ENCODE measurements at regions not wholly inside any gene's neighbourhood (a gene's known extent, or its start where the extent isn't known, plus 50 kb on each side); places are given as distances from the start of the nearest gene placed in this dataset.

DNA sequence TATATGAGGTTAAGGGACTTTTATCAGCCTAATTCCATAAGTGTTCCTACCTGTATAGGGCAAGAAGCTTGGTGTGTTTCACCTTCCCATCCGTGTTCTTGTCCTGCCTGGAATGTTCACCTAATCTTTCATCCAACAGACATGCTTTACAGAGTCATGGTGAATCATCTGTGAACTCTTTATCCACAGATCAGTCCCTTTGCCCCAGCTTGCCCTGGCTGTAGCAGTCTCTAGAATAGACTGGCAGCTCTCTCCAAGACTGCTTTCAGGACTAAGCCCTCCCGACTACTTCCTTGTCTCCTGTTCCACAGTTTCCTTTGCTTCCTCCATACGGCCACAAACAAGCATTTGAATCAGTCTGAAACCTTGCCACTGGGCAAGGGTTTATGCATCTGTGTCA lies 177.9 kb upstream of the IL15 start:
- Histone ChIP-seq H3K27me3 (ENCODE audit: control insufficient read depth in 2 of 2, insufficient read depth in 2 of 2, low read length in 2 of 2) (no peaks in the 10 kb centered on the region), H3K79me2 (ENCODE audit: control insufficient read depth, insufficient read depth, low read length) (no peaks in the 10 kb centered on the region; the same call in 2 of the 3 replicates), H3K36me3 (ENCODE audit: control insufficient read depth, insufficient read depth, low read length) (no peaks in the 10 kb centered on the region), H2AFZ (ENCODE audit: low read depth, low read length) (no peak overlapping the region), H3K4me2 (ENCODE audit: insufficient read depth, low read length) (no peak overlapping the region), H3K9me3 (replicated peaks; ENCODE audit: control insufficient read depth, insufficient read depth, low read depth, low read length) (no peaks in the 10 kb centered on the region; the same call in 1 of the 2 replicates), H3K27ac (ENCODE audit: extremely low read depth, low read depth, low read length) (no peak overlapping the region), H4K20me1 (replicated peaks; ENCODE audit: control insufficient read depth, insufficient read depth, low read length) (no peaks in the 10 kb centered on the region), H3K4me3 (no peak overlapping the region), H3K9me1 (ENCODE audit: control insufficient read depth, insufficient read depth, low read length) (no peaks in the 10 kb centered on the region), H3K4me1 (replicated peaks in 1 of 2; ENCODE audit: control insufficient read depth in 2 of 2, insufficient read depth in 2 of 2, low read length in 2 of 2) (no peaks in the 10 kb centered on the region), H3K9ac (ENCODE audit: insufficient read depth in 1 of 2, low read depth in 2 of 2, low read length in 2 of 2) (no peak overlapping the region)
- BruUV-seq (replicated peaks), result no TSS peak
- FAIRE-seq (no peak), DNase-seq (ENCODE audit: extremely low read depth in 1 of 4, low spot score in 3 of 4) (no peak), ATAC-seq (no peak)
- ChIA-PET CTCF (ENCODE audit: low intra/inter-chr PET ratio) (no interaction called here), POLR2A (no interaction called here)
- 0% methylated on average over 3 of the region's 3 CpGs for WGBS (ENCODE audit: insufficient coverage, low coverage, missing lambda C conversion rate)
- intact Hi-C loops (cut with micrococcal nuclease), result no loop called here
- in situ Hi-C loops (cut with MboI), result no loop called here
- no peak for TF ChIP-seq LCOR (CRISPR knock-in tag; IDR thresholded peaks at IDR 0.05)
- no peak for TF ChIP-seq LEF1 (IDR thresholded peaks at IDR 0.05)
- no peak for TF ChIP-seq TAF7 (tag; IDR thresholded peaks at IDR 0.05)
- TF ChIP-seq, protein P1, sequence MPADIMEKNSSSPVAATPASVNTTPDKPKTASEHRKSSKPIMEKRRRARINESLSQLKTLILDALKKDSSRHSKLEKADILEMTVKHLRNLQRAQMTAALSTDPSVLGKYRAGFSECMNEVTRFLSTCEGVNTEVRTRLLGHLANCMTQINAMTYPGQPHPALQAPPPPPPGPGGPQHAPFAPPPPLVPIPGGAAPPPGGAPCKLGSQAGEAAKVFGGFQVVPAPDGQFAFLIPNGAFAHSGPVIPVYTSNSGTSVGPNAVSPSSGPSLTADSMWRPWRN (IDR thresholded peaks at IDR 0.05; ENCODE audit: low read depth), result no peak

DNA sequence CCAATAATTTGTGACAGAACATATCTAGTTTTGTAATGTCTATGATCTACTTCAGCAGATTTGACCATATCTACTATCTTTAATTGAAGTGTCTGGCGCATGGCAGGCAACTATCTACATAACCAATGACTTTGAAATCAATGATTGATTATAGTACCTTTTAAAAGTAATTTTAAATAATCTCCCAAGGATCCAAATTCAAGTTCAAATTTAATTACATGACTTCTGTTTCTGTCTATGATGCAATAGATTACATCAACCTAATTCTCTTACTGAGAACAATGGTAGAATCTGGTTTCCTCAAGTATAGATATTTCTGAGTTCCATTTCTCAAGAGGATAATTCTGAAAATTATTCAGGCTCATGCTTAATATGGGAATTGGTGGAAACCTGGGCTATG lies 177.4 kb upstream of the IL15 start:
- H3K9me1 ChIP-seq (ENCODE audit: control insufficient read depth, insufficient read depth, low read length), result no peaks in the 10 kb centered on the region
- intact Hi-C loops (cut with micrococcal nuclease) (no loop called here), in situ Hi-C loops (cut with MboI) (no loop called here)
- WGBS (ENCODE audit: insufficient coverage, low coverage, missing lambda C conversion rate), result 0% methylated on average over 1 of the region's 1 CpG
- H3K27ac ChIP-seq (ENCODE audit: extremely low read depth, low read depth, low read length), result no peak overlapping the region
- no peaks in the 10 kb centered on the region; the same call in 1 of the 2 replicates for H3K9me3 ChIP-seq (replicated peaks; ENCODE audit: control insufficient read depth, insufficient read depth, low read depth, low read length)
- no peak overlapping the region for H2AFZ ChIP-seq (ENCODE audit: low read depth, low read length)
- TF ChIP-seq POLR2AphosphoS5 (IDR thresholded peaks at IDR 0.05; ENCODE audit: control insufficient read depth, insufficient read depth, low read depth, low read length) (no peak), NFRKB (IDR thresholded peaks at IDR 0.05; ENCODE audit: low read depth) (no peak), NFIC (IDR thresholded peaks at IDR 0.05) (no peak), CCNT2 (IDR thresholded peaks at IDR 0.05; ENCODE audit: borderline replicate concordance, extremely low read depth, insufficient read length, low read depth, low read length) (no peak), KLF13 (tag; IDR thresholded peaks at IDR 0.05; ENCODE audit: borderline replicate concordance, low read depth) (no peak), TCF7L2 (IDR thresholded peaks at IDR 0.05; ENCODE audit: low read depth, low read length) (no peak), CEBPG (CRISPR knock-in tag; IDR thresholded peaks at IDR 0.05) (no peak), CEBPG (tag; conservative IDR thresholded peaks at IDR 0.05 in 1 of 2, IDR thresholded peaks at IDR 0.05 in 1 of 2) (peak in 1 of 2 experiments; percentile 78; a peak in 2 of 4 replicates), CEBPB (tag; IDR thresholded peaks at IDR 0.05) (peak; percentile 63)
- TF ChIP-seq, protein P2, sequence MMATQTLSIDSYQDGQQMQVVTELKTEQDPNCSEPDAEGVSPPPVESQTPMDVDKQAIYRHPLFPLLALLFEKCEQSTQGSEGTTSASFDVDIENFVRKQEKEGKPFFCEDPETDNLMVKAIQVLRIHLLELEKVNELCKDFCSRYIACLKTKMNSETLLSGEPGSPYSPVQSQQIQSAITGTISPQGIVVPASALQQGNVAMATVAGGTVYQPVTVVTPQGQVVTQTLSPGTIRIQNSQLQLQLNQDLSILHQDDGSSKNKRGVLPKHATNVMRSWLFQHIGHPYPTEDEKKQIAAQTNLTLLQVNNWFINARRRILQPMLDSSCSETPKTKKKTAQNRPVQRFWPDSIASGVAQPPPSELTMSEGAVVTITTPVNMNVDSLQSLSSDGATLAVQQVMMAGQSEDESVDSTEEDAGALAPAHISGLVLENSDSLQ (IDR thresholded peaks at IDR 0.05), result no peak
- TF ChIP-seq, protein P3, sequence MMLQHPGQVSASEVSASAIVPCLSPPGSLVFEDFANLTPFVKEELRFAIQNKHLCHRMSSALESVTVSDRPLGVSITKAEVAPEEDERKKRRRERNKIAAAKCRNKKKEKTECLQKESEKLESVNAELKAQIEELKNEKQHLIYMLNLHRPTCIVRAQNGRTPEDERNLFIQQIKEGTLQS (IDR thresholded peaks at IDR 0.05), result 0 out of 2 replicates have a peak, but pooled peaks have one; percentile 23
- TF ChIP-seq, protein P3 (CRISPR knock-in tag; conservative IDR thresholded peaks at IDR 0.05), result no peak
- no peaks in the 10 kb centered on the region for H3K4me1 ChIP-seq (replicated peaks in 1 of 2; ENCODE audit: control insufficient read depth in 2 of 2, insufficient read depth in 2 of 2, low read length in 2 of 2)
- no peak overlapping the region for H3K4me2 ChIP-seq (ENCODE audit: insufficient read depth, low read length)
- no TSS peak for BruUV-seq (replicated peaks)
- no peaks in the 10 kb centered on the region for H3K27me3 ChIP-seq (ENCODE audit: control insufficient read depth in 2 of 2, insufficient read depth in 2 of 2, low read length in 2 of 2)
- H4K20me1 ChIP-seq (replicated peaks; ENCODE audit: control insufficient read depth, insufficient read depth, low read length), result no peaks in the 10 kb centered on the region
- CTCF ChIA-PET (ENCODE audit: low intra/inter-chr PET ratio), result no interaction called here
- POLR2A ChIA-PET, result no interaction called here
- no peak for ATAC-seq
- H3K4me3 ChIP-seq, result no peak overlapping the region
- FAIRE-seq, result no peak
- no peaks in the 10 kb centered on the region; the same call in 2 of the 3 replicates for H3K79me2 ChIP-seq (ENCODE audit: control insufficient read depth, insufficient read depth, low read length)
- no peak for DNase-seq (ENCODE audit: extremely low read depth in 1 of 4, low spot score in 3 of 4)
- H3K36me3 ChIP-seq (ENCODE audit: control insufficient read depth, insufficient read depth, low read length), result no peaks in the 10 kb centered on the region
- H3K9ac ChIP-seq (ENCODE audit: insufficient read depth in 1 of 2, low read depth in 2 of 2, low read length in 2 of 2), result no peak overlapping the region
